Stimulated activated CD4-positive, alpha-beta T cell treated with anti-CD3 and anti-CD28 coated beads, Interleukin-2, amount 100 ng/mL, for 24 hours (primary cell): ENCODE measurements at regions not wholly inside any gene's neighbourhood (a gene's known extent, or its start where the extent isn't known, plus 50 kb on each side); places are given as distances from the start of the nearest gene placed in this dataset.
"Not testable (repeated sequence)": the region's sequence is repeated elsewhere in the genome, so short reads cannot be mapped to it uniquely, and the experiment has no call there.

Source experiments
- DNase-seq, 2 donors: peaks; one replicate each; pipeline ENCODE4 v3.0.0-alpha.2; 2020

DNA sequence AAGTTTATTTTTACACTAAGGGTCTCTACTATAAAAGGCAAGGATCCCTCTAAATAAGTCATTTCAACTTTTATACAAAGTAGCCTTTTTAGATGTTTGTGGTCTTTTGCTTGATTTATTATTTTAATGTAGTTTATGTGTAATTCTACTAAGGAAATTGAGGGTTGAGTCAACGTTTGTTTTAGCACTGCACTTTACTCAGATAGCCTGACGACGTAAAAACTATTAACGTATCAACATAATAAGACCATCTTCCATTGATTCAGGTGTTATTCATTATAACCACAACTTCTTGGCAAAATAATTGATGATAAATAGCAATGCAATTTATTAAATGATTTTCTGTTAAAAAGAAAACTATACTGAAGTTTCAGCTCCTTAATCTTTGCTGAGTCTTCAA lies 1103.6 kb upstream of the ACVR2A start:
- no peak for DNase-seq

GRCh38 chr2:146734821-146735190 lies 1110.0 kb upstream of the ACVR2A start:
- no peak for DNase-seq

DNA sequence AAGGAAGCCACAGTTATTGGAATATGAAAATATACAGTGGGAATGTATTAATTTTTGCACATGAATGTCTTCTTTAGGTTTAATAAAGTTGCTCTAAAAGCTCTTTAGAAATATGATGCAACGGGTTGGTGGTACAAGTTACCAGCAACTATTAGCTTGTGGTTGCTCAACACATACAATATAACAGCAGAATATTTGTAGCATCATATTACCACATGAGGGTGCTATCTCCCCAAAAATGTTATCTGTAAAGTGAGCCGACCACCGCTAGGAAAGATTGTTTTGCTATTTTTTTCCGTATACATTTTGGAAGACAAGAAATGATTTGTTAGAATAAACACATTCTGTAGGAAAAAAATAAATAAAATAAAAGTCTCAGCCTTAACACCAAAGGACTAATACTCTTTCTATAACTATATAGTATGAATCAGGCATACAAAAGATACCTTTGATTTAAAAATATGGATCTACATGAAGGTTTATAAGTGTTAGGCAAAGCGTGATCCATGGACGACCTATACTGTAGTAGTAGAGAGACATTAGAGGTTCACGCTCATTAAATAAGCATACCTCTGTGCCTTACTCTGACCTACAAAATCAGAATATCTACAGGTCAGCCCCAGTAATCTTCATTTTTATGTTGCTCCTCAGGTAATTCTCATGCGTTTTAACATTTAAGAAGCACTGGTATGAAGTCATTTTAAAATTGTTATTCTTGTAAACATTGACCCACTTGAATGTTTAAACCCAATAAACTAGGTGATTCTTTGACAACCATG lies 1110.6 kb upstream of the ACVR2A start:
- no peak for DNase-seq

GRCh38 chr2:146730882-146731281 lies 1113.9 kb upstream of the ACVR2A start:
- no peak for DNase-seq

GRCh38 chr2:146721486-146721885 lies 1123.3 kb upstream of the ACVR2A start:
- DNase-seq, result no peak

GRCh38 chr2:146720170-146720569 lies 1124.7 kb upstream of the ACVR2A start:
- DNase-seq, result no peak

DNA sequence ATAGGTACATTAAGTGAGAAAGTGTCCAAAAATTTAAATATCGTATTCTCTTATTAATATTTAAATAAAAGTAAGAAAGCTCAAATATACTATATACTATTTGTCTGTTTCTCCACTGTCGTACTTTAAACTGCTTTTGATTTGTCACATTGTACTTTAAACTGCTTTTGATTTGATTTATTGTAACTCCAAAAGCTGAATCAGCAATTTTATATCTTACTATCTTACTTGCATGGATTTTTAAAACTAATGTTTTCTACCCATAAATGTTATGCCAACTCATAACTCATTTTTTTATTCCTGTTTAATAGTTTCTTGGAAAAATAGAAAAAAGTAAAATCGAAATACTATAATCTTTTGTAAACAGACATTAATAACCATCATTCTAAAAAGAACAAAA lies 1128.2 kb upstream of the ACVR2A start:
- no peak for DNase-seq

- no peak for DNase-seq
Measured at GRCh38 chr2:146709004-146709403, 1135.8 kb upstream of the ACVR2A start.

DNA sequence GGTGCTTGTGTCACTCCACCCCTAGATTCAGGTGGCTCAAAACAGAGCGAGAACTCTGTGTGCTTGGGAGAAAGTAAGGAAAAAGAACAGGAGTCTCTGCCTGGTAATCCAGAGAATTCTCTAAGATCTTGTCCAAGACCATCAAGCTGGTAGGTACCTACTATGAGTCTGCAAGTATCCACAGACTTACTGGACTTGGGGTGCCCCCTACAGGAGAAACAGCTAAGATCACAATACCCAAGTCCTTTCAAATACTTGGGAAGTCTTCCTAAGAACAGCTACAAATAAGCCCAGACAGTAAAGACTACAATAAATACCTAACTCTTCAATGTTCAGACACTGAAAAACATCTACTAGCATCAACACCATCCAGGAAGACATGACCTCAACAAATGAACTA lies 1143.6 kb upstream of the ACVR2A start:
- no peak for DNase-seq

GRCh38 chr2:146697307-146697706 lies 1147.5 kb upstream of the ACVR2A start:
- DNase-seq, result no peak

DNA sequence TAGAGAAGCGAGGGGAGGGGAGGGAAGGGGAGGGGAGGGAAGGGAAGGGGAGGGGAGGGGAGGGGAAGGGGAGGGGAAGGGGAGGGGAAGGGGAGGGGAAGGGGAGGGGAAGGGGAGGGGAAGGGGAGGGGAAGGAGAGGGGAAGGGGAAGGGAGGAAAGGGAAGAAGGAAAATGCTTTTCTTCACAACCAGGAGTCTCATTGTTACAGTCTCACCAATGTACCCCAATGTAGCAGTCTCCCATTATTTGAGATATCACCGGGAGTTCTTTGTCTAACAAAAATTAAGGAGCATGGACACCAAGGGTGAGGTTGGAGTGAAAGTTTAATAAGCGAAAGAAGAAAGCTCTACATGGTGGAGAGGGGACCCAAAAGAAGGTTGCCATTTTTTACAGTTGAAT lies 1148.0 kb upstream of the ACVR2A start:
- DNase-seq, result not testable (repeated sequence)

GRCh38 chr2:146681991-146682390 lies 1162.8 kb upstream of the ACVR2A start:
- DNase-seq, result no peak

GRCh38 chr2:146678516-146678915 lies 1166.3 kb upstream of the ACVR2A start:
- no peak for DNase-seq

DNA sequence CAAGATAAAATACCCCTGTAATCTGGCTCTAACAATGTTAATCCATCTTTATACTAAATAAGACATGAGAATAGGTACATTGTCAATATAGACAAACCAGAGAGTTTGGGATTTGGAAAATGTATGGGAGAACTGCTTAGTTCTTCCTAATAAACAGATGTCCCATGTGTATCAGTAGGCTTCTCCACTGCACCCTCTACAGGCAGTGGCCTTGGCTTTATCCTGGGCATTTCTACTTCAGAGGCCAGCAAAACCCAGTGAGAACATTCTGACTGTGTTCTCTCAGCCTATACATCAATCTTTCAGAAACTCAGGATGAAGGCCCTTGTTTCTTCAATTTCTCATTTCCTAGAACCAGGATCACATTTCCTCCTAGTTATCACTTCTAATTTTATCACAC lies 1167.5 kb upstream of the ACVR2A start:
- DNase-seq, result no peak

- DNase-seq, result no peak
Measured at GRCh38 chr2:146669735-146670134, 1175.1 kb upstream of the ACVR2A start.

- no peak for DNase-seq
Measured at GRCh38 chr2:146666340-146666739, 1178.5 kb upstream of the ACVR2A start.

DNA sequence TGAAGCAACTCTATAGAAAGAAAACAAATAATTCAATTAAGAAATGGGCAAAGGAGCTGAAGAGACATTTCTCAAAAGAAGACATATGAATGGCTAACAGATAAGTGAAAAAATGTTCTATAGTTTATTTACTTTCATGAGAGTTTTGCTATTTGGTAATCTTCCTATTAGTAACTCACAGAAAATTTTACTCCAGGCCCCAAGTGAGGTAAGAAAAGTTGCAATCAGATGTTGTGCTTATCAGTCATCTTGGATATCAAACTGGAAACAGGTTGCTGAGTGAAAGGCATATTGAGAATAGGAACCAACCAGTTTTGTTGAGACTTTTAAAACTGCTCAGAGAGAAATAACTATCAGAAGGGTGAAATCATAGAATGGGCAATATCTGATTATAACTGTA lies 1179.0 kb upstream of the ACVR2A start:
- no peak for DNase-seq

GRCh38 chr2:146661473-146662096 lies 1183.2 kb upstream of the ACVR2A start:
- DNase-seq, result no peak

GRCh38 chr2:146659976-146660375 lies 1184.9 kb upstream of the ACVR2A start:
- no peak for DNase-seq

DNA sequence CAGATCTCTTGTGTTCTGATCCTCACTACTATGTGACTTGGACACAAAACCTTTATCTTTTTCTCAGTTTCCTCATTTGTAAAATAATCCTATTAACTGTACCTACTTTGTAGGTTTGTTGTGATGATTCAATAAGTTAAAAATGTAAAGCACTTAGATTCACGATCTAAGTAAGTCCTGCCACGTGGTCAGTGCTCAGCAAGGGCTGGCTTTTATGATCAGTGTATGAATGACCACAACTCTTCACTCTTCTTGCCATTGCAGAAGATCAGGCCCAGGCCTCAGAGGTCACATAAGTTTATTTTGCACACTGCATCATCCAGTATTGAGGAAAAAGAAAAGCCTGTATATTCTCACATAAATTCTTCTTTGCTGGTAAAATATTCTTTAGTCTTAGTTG lies 1192.5 kb upstream of the ACVR2A start:
- DNase-seq, result no peak

GRCh38 chr2:146651361-146651760 lies 1193.5 kb upstream of the ACVR2A start:
- no peak for DNase-seq

DNA sequence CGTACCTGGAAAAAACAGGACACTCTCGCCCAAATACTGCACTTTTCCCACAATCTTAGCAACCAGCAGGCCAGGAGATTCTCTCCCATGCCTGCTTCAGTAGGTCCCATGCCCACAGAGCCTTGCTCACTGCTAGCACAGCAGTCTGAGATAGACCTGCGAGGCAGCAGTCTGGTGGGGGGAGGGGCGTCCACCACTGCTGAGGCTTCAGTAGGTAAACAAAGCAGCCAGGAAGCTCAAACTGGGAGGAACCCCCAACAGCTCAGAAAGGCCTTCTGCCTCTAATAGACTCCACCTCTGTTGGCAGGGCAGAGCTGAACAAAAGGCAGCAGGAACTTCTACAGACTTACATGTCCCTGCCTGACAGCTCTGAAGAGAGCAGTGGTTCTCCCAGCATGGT lies 1202.8 kb upstream of the ACVR2A start:
- no peak for DNase-seq

DNA sequence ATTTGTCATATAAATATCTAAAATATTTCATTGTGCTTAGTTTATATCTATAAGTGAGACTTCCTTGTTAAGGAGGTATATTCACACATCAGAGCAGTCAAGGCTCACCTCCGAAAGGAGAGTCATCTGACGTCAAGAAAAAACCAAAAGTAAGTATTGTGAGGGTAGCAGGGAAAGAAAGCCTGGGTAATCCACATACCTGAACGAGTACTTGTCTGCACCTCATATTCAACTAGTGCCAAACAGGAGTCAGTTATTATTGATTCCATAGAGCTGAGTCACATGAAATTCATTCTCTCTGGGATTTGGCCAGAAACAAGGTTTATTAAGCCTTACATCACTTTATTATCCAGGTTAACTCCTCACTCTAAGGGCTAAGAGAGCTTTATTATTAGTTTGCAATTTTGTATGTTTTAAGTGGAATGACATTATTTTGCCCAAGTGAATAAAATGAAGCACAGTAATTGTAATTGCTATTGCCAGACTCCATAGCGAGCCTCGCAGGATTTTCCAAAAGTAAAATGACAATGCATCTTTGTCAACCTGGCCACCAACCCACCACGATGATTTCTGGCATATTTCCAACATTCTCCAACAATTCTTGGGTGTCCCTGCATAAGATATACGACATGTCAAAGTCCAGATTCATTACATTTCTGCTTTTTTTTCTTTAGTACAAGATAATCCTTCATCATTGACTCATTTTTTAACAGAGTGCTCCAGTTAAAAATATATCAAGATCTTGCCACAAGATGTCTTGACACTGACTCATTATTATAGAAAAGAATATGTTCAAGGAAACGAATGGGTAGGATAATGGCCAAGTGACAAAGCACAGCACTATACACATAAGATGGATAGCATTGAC lies 1210.4 kb upstream of the ACVR2A start:
- DNase-seq, result no peak

- no peak for DNase-seq
Measured at GRCh38 chr2:146633159-146633558, 1211.7 kb upstream of the ACVR2A start.
